ENCODE measurements at regions not wholly inside any gene's neighbourhood (a gene's known extent, or its start where the extent isn't known, plus 50 kb on each side); places are given as distances from the start of the nearest gene placed in this dataset.
A peak's percentile ranks its signal among the peaks of the same experiment; 100 is the strongest.

- no peak for TF ChIP-seq CTCF (IDR thresholded peaks at IDR 0.05; ENCODE audit: unreplicated experiment)
These were observed 143.2 kb upstream of the TRPC6 start for GRCh38 chr11:101726988-101727387.

GRCh38 chr11:101723371-101723770, 139.6 kb upstream of the TRPC6 start:
- peaks cover 24% of the 10 kb centered on the region for H3K4me1 Mint-ChIP-seq
- H3K27ac Mint-ChIP-seq = no peak overlapping the region
- no peak for DNase-seq (ENCODE audit: low spot score in 2 of 2, unreplicated experiment in 2 of 2)
- H3K27me3 Mint-ChIP-seq (ENCODE audit: low read depth) = no peaks in the 10 kb centered on the region
- no peak overlapping the region for H3K4me3 Mint-ChIP-seq
- H3K36me3 Mint-ChIP-seq = no peaks in the 10 kb centered on the region
- TF ChIP-seq CTCF (IDR thresholded peaks at IDR 0.05; ENCODE audit: unreplicated experiment) = no peak
- H3K9me3 Mint-ChIP-seq = no peaks in the 10 kb centered on the region

More at GRCh38 chr11:101726988-101727387, 143.2 kb upstream of the TRPC6 start:
- Mint-ChIP-seq H3K4me1 (peaks cover 7% of the 10 kb centered on the region), H3K27me3 (ENCODE audit: low read depth) (no peaks in the 10 kb centered on the region), H3K27ac (no peak overlapping the region), H3K36me3 (no peaks in the 10 kb centered on the region), H3K9me3 (no peaks in the 10 kb centered on the region), H3K4me3 (no peak overlapping the region)
- no peak for DNase-seq (ENCODE audit: low spot score in 2 of 2, unreplicated experiment in 2 of 2)

- no peaks in the 10 kb centered on the region for H3K36me3 Mint-ChIP-seq
- no peak for TF ChIP-seq CTCF (IDR thresholded peaks at IDR 0.05; ENCODE audit: unreplicated experiment)
These were observed 137.5 kb upstream of the TRPC6 start for GRCh38 chr11:101721270-101721669.

GRCh38 chr11:101718402-101718801, 134.6 kb upstream of the TRPC6 start:
- no peaks in the 10 kb centered on the region for H3K27me3 Mint-ChIP-seq (ENCODE audit: low read depth)
- peaks cover 26% of the 10 kb centered on the region for H3K4me1 Mint-ChIP-seq
- no peak for DNase-seq (ENCODE audit: low spot score in 2 of 2, unreplicated experiment in 2 of 2)
- H3K27ac Mint-ChIP-seq = no peak overlapping the region
- no peak for TF ChIP-seq CTCF (IDR thresholded peaks at IDR 0.05; ENCODE audit: unreplicated experiment)
- H3K9me3 Mint-ChIP-seq = peaks cover 3% of the 10 kb centered on the region
- H3K4me3 Mint-ChIP-seq = no peak overlapping the region
- no peaks in the 10 kb centered on the region for H3K36me3 Mint-ChIP-seq

More at GRCh38 chr11:101721270-101721669, 137.5 kb upstream of the TRPC6 start:
- peaks cover 23% of the 10 kb centered on the region for H3K4me1 Mint-ChIP-seq
- peak overlapping the region; percentile 13 for H3K27ac Mint-ChIP-seq
- H3K4me3 Mint-ChIP-seq = no peak overlapping the region
- no peaks in the 10 kb centered on the region for H3K27me3 Mint-ChIP-seq (ENCODE audit: low read depth)
- no peak for DNase-seq (ENCODE audit: low spot score in 2 of 2, unreplicated experiment in 2 of 2)
- no peaks in the 10 kb centered on the region for H3K9me3 Mint-ChIP-seq

GRCh38 chr11:101717619-101718018, 133.8 kb upstream of the TRPC6 start:
- H3K9me3 Mint-ChIP-seq = peaks cover 10% of the 10 kb centered on the region
- no peak overlapping the region for H3K4me3 Mint-ChIP-seq
- no peak for TF ChIP-seq CTCF (IDR thresholded peaks at IDR 0.05; ENCODE audit: unreplicated experiment)
- H3K36me3 Mint-ChIP-seq = no peaks in the 10 kb centered on the region
- DNase-seq (ENCODE audit: low spot score in 2 of 2, unreplicated experiment in 2 of 2) = no peak
- H3K27ac Mint-ChIP-seq = no peak overlapping the region
- H3K27me3 Mint-ChIP-seq (ENCODE audit: low read depth) = no peaks in the 10 kb centered on the region
- H3K4me1 Mint-ChIP-seq = peaks cover 26% of the 10 kb centered on the region

GRCh38 chr11:101715281-101715680, 131.5 kb upstream of the TRPC6 start:
- no peak for TF ChIP-seq CTCF (IDR thresholded peaks at IDR 0.05; ENCODE audit: unreplicated experiment)
- Mint-ChIP-seq H3K27ac (no peak overlapping the region), H3K4me3 (no peak overlapping the region), H3K9me3 (peaks cover 31% of the 10 kb centered on the region), H3K4me1 (peaks cover 15% of the 10 kb centered on the region), H3K36me3 (peaks cover 5% of the 10 kb centered on the region), H3K27me3 (ENCODE audit: low read depth) (no peaks in the 10 kb centered on the region)
- no peak for DNase-seq (ENCODE audit: low spot score in 2 of 2, unreplicated experiment in 2 of 2)
